IPS-15b (cell line): ENCODE measurements at regions not wholly inside any gene's neighbourhood (a gene's known extent, or its start where the extent isn't known, plus 50 kb on each side); places are given as distances from the start of the nearest gene placed in this dataset.

Experiments used
- H3K27me3 ChIP-seq: one replicate; pipeline ENCODE4 v1.6.1; 2013; ENCODE audit warnings: low read length; ENCODE audit not compliant: control insufficient read depth, insufficient read depth
- H3K36me3 ChIP-seq: one replicate; pipeline ENCODE4 v1.6.1; 2013; ENCODE audit warnings: low read length; ENCODE audit not compliant: control insufficient read depth, insufficient read depth
- H3K4me1 ChIP-seq: one replicate; pipeline ENCODE4 v1.6.1; 2013; ENCODE audit warnings: mild to moderate bottlenecking, low read length; ENCODE audit not compliant: control insufficient read depth, insufficient read depth
- H3K4me3 ChIP-seq: one replicate; pipeline ENCODE4 v1.5.1; 2013; ENCODE audit warnings: low read depth, low read length
- H3K9ac ChIP-seq: one replicate; pipeline ENCODE4 v1.6.1; 2013; ENCODE audit warnings: low read depth, mild to moderate bottlenecking, low read length
- H3K9me3 ChIP-seq: one replicate; pipeline ENCODE4 v1.6.1; 2013; ENCODE audit warnings: mild to moderate bottlenecking, low read length; ENCODE audit not compliant: control insufficient read depth, insufficient read depth

DNA sequence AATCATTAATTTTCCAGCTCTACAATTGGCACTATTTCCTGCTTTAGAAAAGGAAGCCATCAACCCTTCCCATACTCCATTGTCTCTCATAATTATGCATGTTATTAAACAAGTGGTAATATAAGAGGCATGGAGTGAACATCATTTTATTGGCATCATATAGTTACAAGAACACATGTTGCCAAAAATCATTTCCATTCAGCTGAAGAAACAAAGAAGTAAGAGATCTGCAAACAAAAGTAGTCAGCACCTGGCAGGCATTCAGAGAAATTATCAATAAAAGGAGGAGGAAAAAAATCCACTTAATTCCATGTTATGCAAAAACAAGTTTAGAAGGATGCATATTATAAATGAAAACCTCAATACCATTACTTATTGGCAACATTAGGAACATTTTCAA lies 1208.2 kb upstream of the C9orf72 start:
- Histone ChIP-seq H3K4me3 (no peak overlapping the region), H3K27me3 (no peaks in the 10 kb centered on the region), H3K36me3 (no peaks in the 10 kb centered on the region), H3K9ac (no peak overlapping the region), H3K4me1 (peaks cover 5% of the 10 kb centered on the region), H3K9me3 (no peaks in the 10 kb centered on the region)

DNA sequence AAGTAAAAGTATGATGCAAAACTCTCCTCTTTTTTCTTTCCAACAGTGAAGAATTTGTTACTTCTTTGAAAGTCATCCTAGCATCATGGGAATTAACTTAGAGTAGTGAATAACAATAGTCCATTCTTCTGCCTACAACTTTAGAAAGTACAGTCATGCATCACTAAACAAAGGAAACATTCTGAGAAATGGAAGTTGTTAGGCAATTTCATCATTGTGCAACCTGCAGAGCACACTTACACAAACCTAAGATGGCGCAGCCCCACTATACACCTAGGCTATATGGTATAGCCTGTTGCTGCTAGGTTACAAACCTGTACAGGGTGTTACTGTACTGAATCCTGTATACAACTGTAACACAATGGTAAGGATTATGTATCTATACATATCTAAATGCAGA lies 1209.3 kb upstream of the C9orf72 start:
- peaks cover 5% of the 10 kb centered on the region for H3K4me1 ChIP-seq
- no peaks in the 10 kb centered on the region for H3K27me3 ChIP-seq
- no peaks in the 10 kb centered on the region for H3K36me3 ChIP-seq
- no peaks in the 10 kb centered on the region for H3K9me3 ChIP-seq
- no peak overlapping the region for H3K4me3 ChIP-seq
- no peak overlapping the region for H3K9ac ChIP-seq

DNA sequence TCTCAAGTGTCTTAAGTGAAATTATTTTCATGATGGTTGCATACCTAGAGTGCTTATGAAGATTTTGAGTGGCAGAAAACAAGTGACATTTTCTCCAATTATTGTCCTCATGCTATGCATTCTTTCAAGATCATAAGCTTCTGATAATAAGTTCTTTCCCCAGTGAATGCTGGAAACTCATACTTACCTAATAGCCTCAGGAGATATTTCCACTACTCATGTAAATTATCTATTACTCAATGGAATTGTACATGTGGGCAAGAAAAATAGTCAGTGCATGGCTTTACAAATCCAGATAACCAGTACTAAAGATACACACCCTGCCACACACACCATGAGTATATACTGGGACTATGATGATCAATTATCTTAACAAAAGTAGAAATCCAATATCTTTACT lies 1219.4 kb upstream of the C9orf72 start:
- Histone ChIP-seq H3K9me3 (no peaks in the 10 kb centered on the region), H3K4me1 (no peaks in the 10 kb centered on the region), H3K27me3 (no peaks in the 10 kb centered on the region)

DNA sequence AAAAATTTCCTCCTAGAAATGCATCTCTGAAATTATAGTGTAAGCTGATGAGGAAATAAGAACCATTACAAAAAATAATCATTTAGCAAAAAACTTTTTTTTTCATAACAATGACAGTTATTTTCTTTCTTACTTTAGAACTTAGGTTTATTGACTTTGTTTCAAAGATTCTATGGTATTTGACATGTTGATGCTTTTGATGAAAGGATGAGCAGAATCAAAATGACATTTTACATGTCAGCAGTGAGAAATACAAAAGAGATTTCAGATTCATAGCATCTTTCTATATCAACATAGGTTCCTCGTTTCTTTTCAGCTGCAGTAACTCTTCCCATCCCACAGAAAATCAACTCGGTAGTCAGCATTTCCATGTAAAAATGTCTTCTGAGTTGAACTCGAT lies 1226.6 kb upstream of the C9orf72 start:
- Histone ChIP-seq H3K9me3 (no peaks in the 10 kb centered on the region), H3K9ac (no peak overlapping the region), H3K27me3 (no peaks in the 10 kb centered on the region), H3K4me1 (no peaks in the 10 kb centered on the region), H3K36me3 (no peaks in the 10 kb centered on the region), H3K4me3 (no peak overlapping the region)

More for the DNA sequence above, 1219.4 kb upstream of the C9orf72 start:
- Histone ChIP-seq H3K4me3 (no peak overlapping the region), H3K36me3 (no peaks in the 10 kb centered on the region), H3K9ac (no peak overlapping the region)

DNA sequence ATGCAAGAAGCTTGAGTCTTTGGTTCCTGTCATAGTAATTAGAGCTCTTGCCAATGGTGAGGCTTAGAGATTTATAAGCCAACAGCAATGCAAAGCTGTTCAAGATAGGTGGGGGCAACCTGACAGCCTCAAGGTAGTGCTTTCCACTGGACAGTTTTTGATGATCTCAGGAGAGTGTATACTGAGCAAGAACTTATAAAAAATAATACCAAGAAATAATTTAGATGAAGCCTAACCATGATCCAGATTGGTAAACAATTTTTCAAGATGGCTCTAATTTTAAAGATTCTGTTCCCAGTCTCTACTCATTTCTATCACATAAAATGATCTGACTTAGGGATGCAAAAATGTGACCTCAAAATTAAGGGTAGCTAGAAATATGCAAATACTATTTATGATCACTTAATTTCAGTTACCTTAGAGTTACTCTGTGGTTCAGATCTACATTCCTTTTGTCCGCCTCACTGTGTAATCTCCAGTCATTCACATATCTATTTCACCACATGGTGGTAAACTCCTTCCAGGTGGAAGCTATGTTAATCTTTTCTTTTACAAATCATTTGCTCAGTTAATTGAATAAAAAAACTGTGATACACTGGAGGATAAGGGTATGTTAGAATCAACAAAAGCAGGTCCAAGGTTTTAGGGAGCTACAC lies 1228.0 kb upstream of the C9orf72 start:
- Histone ChIP-seq H3K9ac (no peak overlapping the region), H3K27me3 (no peaks in the 10 kb centered on the region), H3K4me3 (no peak overlapping the region), H3K36me3 (no peaks in the 10 kb centered on the region), H3K9me3 (no peaks in the 10 kb centered on the region), H3K4me1 (no peaks in the 10 kb centered on the region)

DNA sequence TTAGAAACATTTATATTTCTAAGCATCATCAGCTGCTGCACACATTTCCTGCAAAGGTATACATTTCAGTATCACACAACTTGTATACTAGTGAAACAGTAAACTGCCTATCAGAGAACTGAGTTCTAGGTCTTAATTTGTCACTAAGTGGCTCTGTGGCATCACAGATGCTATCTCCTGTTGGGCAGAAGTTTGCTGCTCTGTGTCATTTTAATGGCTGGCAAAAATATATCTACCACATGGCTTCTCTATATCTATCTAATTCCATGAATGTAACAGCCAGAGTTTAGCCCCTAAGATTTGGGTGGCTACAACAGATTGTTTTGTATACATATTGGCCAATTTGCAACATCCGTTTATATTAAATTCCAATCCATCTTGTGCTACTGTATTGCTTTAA lies 1231.9 kb upstream of the C9orf72 start:
- H3K9ac ChIP-seq, result no peak overlapping the region
- H3K36me3 ChIP-seq, result no peaks in the 10 kb centered on the region
- no peaks in the 10 kb centered on the region for H3K4me1 ChIP-seq
- no peaks in the 10 kb centered on the region for H3K27me3 ChIP-seq
- H3K9me3 ChIP-seq, result no peaks in the 10 kb centered on the region
- no peak overlapping the region for H3K4me3 ChIP-seq

DNA sequence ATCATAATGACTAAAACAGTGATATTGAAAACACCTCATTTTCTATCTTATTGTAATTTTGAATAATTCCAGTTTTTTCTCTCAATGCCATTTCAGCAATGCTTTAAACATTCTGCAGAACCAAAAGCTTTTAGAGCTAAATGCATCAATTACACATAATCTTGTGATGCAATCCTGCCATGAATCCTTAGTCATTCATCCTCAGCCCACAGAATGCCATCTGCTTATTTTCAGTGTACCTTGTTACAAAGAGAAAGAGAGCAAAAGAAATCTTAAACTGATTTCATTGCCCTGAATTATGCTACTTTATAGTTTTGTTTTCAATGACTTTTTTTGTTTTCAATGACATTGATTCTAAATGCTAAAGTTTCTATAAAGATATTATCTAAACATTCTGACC lies 1234.8 kb upstream of the C9orf72 start:
- no peaks in the 10 kb centered on the region for H3K27me3 ChIP-seq
- H3K36me3 ChIP-seq, result no peaks in the 10 kb centered on the region
- H3K4me1 ChIP-seq, result no peaks in the 10 kb centered on the region
- no peak overlapping the region for H3K9ac ChIP-seq
- H3K4me3 ChIP-seq, result no peak overlapping the region
- H3K9me3 ChIP-seq, result no peaks in the 10 kb centered on the region

DNA sequence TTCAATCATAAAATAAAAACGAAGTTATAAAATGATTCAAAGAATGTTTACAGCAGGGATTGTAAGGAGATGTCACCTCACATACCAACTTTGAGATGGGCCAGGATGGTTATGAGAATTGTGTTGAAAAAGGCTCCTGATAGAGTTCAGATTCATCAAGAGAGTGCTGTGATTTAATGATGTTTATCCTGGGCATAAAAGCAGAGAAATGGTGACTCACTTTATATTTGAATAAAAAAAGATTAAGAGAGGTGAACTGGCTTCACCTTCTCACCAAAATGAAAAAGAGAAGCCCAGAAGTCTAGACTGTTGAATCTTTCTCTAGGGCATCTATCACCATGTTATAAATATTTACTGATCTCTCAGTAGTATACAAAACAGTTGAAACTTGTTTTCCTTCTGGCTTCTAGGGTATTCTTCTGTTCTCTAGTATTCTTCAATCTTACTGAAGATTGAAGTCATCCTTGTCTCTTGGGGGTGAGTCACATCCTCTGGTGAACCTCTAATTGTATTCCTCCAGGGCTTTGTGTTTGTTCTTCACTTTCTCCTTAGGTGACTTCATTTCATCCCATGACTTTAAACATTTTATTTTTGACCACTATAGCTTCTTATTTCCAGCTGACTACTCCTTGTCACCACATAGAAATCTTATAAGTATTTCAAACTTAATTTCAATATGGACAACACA lies 1237.3 kb upstream of the C9orf72 start:
- no peaks in the 10 kb centered on the region for H3K27me3 ChIP-seq
- H3K4me1 ChIP-seq, result no peaks in the 10 kb centered on the region
- H3K9ac ChIP-seq, result no peak overlapping the region
- no peaks in the 10 kb centered on the region for H3K9me3 ChIP-seq
- no peak overlapping the region for H3K4me3 ChIP-seq
- H3K36me3 ChIP-seq, result no peaks in the 10 kb centered on the region

DNA sequence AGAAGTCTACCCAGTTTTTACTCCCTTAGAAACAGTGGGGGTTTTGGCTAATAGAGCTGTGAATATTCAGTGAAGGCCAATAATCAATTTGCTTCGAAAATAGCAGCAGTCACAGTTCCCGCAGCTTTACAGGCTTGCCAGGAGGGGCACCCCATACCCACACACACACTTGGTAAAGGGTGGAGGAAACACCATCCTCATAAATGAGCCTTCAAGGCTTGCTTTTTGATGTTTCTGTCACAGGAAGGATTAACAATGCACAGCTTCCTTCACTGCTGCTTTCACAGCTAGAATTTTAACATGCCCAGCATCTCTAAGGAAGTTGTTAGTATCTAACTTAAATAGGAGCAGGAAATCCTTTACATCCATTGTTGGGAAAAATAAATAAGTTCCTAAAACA lies 1247.5 kb upstream of the C9orf72 start:
- Histone ChIP-seq H3K9ac (no peak overlapping the region), H3K4me1 (peaks cover 18% of the 10 kb centered on the region)

DNA sequence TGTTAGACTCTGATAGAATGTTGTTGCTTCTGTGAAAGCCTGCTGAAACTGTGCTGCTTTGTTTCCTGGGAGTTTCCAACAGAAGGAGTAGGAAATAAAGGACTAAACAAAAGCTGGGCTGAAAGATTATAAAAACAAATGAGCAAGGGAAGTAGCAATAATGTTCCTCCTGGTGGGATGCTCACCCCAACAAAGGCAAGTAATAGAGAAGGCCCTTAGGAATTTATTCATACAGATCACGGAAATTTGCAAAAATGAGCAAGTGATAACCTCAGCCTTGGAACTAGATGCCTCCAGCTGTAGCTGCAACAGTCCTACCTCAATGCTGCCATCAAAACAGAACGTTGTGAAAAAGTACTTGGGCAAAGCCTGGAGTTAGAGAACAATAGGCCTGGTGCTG lies 1248.0 kb upstream of the C9orf72 start:
- peaks cover 18% of the 10 kb centered on the region for H3K4me1 ChIP-seq
- no peaks in the 10 kb centered on the region for H3K27me3 ChIP-seq

More for the DNA sequence above, 1247.5 kb upstream of the C9orf72 start:
- H3K9me3 ChIP-seq, result no peaks in the 10 kb centered on the region
- no peak overlapping the region for H3K4me3 ChIP-seq
- H3K36me3 ChIP-seq, result no peaks in the 10 kb centered on the region
- no peaks in the 10 kb centered on the region for H3K27me3 ChIP-seq

DNA sequence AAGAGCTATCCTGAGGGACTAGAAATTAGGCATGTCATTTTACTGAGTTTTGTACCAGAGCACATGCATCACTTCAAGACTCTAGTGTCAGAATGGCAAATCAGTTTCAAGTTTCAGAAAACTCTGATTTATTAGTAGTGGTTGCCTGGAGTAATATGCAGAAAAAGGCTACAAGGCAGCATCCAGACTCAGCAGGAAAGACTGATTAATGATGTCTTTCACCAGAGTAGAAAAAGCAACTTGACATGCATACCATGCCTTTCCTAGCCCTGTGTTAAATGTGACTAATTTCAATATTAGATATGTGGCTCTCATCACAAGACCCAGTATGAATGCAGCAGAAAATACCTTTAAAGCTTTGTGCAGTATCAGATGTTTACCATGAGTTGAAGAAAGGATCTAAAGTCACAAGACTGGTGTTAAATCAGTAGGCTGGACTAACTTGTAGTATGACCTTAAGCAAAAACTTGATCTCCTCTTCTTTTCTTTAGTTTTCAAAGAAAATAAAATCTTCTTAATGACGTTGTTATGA lies 1251.2 kb upstream of the C9orf72 start:
- Histone ChIP-seq H3K9me3 (no peaks in the 10 kb centered on the region), H3K4me1 (peaks cover 18% of the 10 kb centered on the region), H3K9ac (no peak overlapping the region), H3K36me3 (no peaks in the 10 kb centered on the region), H3K4me3 (no peak overlapping the region), H3K27me3 (no peaks in the 10 kb centered on the region)

More for the DNA sequence above, 1248.0 kb upstream of the C9orf72 start:
- Histone ChIP-seq H3K36me3 (no peaks in the 10 kb centered on the region), H3K4me3 (no peak overlapping the region), H3K9me3 (no peaks in the 10 kb centered on the region), H3K9ac (no peak overlapping the region)

DNA sequence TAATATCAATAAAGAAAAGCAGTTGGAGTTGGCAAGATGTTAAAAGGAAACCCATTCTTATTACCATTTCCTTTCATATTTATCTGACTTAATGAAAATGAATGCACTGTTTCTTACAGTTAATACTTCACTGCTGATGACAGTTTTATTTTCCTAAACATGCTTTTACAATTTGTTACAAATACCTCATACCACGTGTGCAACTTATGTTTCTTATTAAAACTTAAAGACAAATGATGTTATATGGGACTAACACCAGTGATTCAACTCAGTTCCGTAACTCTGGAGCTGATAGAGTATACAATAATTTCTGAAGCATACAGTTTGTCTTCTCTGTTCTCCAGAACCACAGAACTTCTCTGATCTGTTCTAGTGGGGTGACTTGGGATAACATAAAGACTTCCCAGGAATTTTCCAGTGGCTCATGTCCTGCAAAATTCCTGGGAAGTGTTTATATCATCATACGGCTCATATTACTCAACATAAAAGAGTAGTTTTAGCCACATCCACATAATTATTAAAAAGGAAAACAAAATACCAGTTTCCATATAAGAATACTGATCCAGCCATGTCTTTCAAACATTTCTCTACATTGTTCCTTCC lies 1259.0 kb upstream of the C9orf72 start:
- no peaks in the 10 kb centered on the region for H3K36me3 ChIP-seq
- H3K4me1 ChIP-seq, result no peaks in the 10 kb centered on the region
- no peak overlapping the region for H3K9ac ChIP-seq
- no peak overlapping the region for H3K4me3 ChIP-seq
- H3K9me3 ChIP-seq, result no peaks in the 10 kb centered on the region
- H3K27me3 ChIP-seq, result no peaks in the 10 kb centered on the region
